ENCODE measurements at regions not wholly inside any gene's neighbourhood (a gene's known extent, or its start where the extent isn't known, plus 50 kb on each side); places are given as distances from the start of the nearest gene placed in this dataset.

DNA sequence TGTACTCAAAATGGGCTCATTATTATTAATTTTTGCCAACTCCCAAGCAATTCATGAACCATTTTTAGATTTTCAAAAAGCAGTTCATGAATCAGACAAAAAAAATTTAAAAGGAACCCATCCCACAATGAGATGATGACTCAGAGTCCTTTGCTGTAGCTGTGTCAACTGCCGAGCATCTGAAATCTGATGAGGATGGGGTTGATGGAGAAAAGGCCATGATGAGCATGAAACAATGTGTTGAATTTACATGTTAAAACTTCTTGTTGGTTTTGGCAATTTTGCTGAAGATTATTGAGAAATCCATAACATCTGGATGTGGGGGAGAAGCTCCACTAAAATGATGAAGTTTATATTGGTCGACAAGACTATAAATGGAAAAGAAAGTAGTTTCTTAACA is 378.0 kb downstream of the FOXG1 start:
- TF ChIP-seq, protein P1, sequence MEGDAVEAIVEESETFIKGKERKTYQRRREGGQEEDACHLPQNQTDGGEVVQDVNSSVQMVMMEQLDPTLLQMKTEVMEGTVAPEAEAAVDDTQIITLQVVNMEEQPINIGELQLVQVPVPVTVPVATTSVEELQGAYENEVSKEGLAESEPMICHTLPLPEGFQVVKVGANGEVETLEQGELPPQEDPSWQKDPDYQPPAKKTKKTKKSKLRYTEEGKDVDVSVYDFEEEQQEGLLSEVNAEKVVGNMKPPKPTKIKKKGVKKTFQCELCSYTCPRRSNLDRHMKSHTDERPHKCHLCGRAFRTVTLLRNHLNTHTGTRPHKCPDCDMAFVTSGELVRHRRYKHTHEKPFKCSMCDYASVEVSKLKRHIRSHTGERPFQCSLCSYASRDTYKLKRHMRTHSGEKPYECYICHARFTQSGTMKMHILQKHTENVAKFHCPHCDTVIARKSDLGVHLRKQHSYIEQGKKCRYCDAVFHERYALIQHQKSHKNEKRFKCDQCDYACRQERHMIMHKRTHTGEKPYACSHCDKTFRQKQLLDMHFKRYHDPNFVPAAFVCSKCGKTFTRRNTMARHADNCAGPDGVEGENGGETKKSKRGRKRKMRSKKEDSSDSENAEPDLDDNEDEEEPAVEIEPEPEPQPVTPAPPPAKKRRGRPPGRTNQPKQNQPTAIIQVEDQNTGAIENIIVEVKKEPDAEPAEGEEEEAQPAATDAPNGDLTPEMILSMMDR (IDR thresholded peaks at IDR 0.05; ENCODE audit: control extremely low read depth, extremely low read depth, low read depth, missing control alignments), result no peak
- no peak for DNase-seq (ENCODE audit: extremely low spot score)
- CTCF ChIA-PET, result no interaction called here
- POLR2A ChIA-PET, result no interaction called here

DNA sequence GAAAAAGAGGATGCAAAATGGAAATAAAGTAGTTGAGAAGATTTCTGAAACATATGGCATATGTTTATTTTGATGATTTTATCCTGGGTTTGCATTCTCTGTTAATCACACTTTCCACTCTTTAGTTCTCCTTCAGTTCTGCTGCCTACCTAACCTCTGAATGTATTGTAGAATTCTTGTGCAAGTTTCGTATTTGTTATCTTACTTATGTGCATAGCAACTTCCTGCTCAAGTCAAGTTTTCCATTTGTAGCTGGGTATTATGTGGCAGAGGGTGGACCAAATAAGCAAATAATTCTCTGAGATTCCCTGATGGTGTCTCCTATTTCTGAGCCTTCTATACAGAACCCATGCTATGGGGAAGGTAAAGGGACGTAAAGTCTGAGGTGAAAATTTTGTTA is 381.6 kb downstream of the FOXG1 start:
- ChIA-PET POLR2A (no interaction called here), CTCF (no interaction called here)
- no peak for DNase-seq (ENCODE audit: extremely low spot score)
- TF ChIP-seq, protein P1 (IDR thresholded peaks at IDR 0.05; ENCODE audit: control extremely low read depth, extremely low read depth, low read depth, missing control alignments), result no peak

DNA sequence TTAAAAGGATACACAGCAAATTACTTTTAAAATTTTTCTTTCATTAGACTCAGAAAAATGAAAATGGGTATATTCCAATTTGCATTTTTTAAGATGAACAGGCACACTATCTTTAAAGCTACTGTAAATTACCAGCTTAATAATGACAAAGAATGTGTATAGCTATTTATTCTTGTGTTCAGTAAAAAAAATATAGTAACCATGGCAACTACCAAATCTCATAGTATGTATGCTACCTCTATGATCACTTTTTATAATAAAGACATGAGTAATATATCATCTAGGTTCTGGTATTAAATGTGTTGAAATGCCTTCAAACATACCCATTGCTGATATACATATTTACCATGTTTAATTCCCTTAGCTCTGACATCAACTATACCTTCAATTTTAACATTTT is 383.2 kb downstream of the FOXG1 start:
- ChIA-PET POLR2A (no interaction called here), CTCF (interaction anchor here (1.2 kb wide), 1 partner anchor 13 kb away, joined by 3 read pairs; no protein-coding TSS in a partner anchor)
- no peak for DNase-seq (ENCODE audit: extremely low spot score)
- TF ChIP-seq, protein P1 (IDR thresholded peaks at IDR 0.05; ENCODE audit: control extremely low read depth, extremely low read depth, low read depth, missing control alignments), result no peak

DNA sequence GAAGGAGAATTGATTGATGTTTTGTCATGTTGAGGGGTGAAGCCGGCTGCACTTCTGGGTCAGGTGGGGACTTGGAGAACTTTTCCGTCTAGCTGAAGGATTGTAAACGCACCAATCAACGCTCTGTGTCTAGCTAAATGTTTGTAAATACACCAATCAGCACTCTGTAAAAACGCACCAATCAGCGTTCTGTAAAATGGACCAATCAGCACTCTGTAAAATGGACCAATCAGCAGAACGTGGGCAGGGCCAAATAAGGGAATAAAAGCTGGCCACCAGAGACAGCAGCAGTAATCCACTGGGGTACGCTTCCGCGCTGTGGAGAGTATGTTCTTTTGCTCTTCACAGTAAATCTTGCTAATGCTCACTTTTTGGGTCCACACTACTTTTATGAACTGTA is 384.1 kb downstream of the FOXG1 start:
- no peak for DNase-seq (ENCODE audit: extremely low spot score)
- CTCF ChIA-PET, result interaction anchor here (1.2 kb wide), 1 partner anchor 14 kb away, joined by 3 read pairs; no protein-coding TSS in a partner anchor
- TF ChIP-seq, protein P1 (IDR thresholded peaks at IDR 0.05; ENCODE audit: control extremely low read depth, extremely low read depth, low read depth, missing control alignments), result no peak
- POLR2A ChIA-PET, result no interaction called here

DNA sequence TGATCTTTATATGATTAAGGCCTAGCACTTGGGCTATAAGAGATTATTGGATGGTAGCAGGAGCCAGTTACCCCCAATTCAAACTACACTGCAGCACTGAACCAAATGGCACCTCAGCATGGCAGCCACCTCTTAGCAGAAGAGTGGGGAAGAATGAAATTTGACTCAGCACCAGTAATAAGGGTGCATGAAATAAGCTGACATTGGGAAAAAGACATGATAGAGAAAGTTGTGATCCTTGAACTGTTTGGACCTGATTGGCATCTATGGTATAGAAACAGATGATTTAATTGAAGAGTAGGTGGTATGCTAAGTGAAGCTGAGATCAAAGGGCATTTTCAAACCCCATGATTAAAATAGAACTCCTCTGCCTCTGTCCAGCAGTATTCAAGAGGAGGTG is 389.5 kb downstream of the FOXG1 start:
- no peak for DNase-seq (ENCODE audit: extremely low spot score)
- POLR2A ChIA-PET, result no interaction called here
- CTCF ChIA-PET, result interaction anchor here (1.7 kb wide), 1 partner anchor 10 kb away, joined by 4 read pairs; no protein-coding TSS in a partner anchor

DNA sequence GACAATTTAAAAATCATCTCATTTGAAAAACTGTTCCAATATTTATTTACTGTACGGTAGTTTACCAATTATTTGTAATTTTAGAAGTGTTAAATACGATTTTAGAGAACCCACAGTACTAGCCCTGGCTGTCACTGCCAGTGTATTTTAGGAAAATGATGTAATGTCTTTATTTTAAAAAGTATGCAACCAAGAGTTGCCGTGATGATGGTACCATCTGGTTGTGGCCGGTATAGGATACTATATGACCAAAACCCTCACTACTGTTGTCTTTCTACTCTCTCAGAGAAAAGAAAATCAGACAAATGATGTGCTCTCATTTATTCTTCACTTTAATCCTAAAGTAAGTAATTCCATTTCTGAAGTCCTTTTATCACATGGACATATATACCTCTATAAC is 395.0 kb downstream of the FOXG1 start:
- TF ChIP-seq, protein P1 (IDR thresholded peaks at IDR 0.05; ENCODE audit: control extremely low read depth, extremely low read depth, low read depth, missing control alignments), result no peak
- ChIA-PET CTCF (no interaction called here), POLR2A (no interaction called here)
- no peak for DNase-seq (ENCODE audit: extremely low spot score)

More for the DNA sequence above, 389.5 kb downstream of the FOXG1 start:
- TF ChIP-seq, protein P1 (IDR thresholded peaks at IDR 0.05; ENCODE audit: control extremely low read depth, extremely low read depth, low read depth, missing control alignments), result no peak

DNA sequence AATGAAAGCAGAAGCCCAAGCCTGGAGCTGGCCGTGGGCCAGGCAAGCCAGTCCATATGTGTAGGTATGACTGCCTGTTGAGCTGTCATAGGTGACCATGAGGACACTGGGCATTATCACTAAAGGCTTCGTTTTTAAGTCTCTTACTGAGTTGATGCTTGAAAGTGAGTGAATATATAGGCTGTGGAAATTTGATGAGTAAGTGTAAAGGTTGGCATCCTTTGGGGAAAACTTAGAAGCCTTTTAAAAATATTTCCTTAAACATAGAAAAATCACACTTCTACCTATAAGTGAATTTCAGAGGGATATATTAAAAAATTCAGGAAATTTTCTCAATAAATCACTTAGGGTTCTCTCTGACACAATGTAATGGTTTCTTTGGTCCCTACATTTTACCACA is 396.5 kb downstream of the FOXG1 start:
- TF ChIP-seq, protein P1 (IDR thresholded peaks at IDR 0.05; ENCODE audit: control extremely low read depth, extremely low read depth, low read depth, missing control alignments), result no peak
- CTCF ChIA-PET, result interaction anchor here (1.3 kb wide), 1 partner anchor 23 kb away, joined by 3 read pairs; no protein-coding TSS in a partner anchor
- POLR2A ChIA-PET, result no interaction called here
- no peak for DNase-seq (ENCODE audit: extremely low spot score)

Data from GM10248 (cell line).